Upper lobe of left lung (tissue), 6 donors: ENCODE measurements at regions not wholly inside any gene's neighbourhood (a gene's known extent, or its start where the extent isn't known, plus 50 kb on each side); places are given as distances from the start of the nearest gene placed in this dataset.
A peak's percentile ranks its signal among the peaks of the same experiment; 100 is the strongest.

ENCODE experiments used
- ATAC-seq, 2 donors: fragments of 200-7000 bp; cut with Tn5 transposase; one replicate each; pipeline ENCODE4 v1.9.1; 2022; ENCODE audit warnings: mild to moderate bottlenecking in 2 of 2, moderate library complexity in 2 of 2; ENCODE audit not compliant: low FRiP score in 2 of 2
- DNase-seq, 2 donors: peaks; one replicate each; pipeline ENCODE4 v3.0.0-alpha.2; 2019 to 2020
- H3K27ac ChIP-seq, 4 donors: fragments of 200-600 bp; sonication (generic); one replicate each; pipeline ENCODE4 v1.5.1; 2016 to 2019
- H3K27me3 ChIP-seq, 4 donors: fragments of 200-600 bp; sonication (generic); one replicate each; pipeline ENCODE4 v1.5.1; 2017 to 2019
- H3K36me3 ChIP-seq, 4 donors: fragments of 200-600 bp; sonication (generic); one replicate each; pipeline ENCODE4 v1.5.1; 2016 to 2019
- H3K4me1 ChIP-seq, 4 donors: fragments of 200-600 bp; sonication (generic); one replicate each; pipeline ENCODE4 v1.5.1; 2018 to 2019
- H3K4me3 ChIP-seq, 4 donors: fragments of 200-600 bp; sonication (generic); one replicate each; pipeline ENCODE4 v1.5.1; 2017 to 2019; ENCODE audit warnings: mild to moderate bottlenecking in 2 of 4, moderate library complexity in 1 of 4
- H3K9me3 ChIP-seq, 4 donors: fragments of 200-600 bp; sonication (generic); one replicate each; pipeline ENCODE4 v1.5.1; 2018 to 2019
- EP300 ChIP-seq, 4 donors: sonication (generic); formaldehyde crosslinking; IDR thresholded peaks; one replicate each; pipeline ENCODE4 v1.5.1; 2017; ENCODE audit warnings: antibody characterized with exemption in 4 of 4, control low read depth in 2 of 4
- POLR2A ChIP-seq, 4 donors: fragments of 450-650 bp; IDR thresholded peaks; one replicate each; pipeline ENCODE4 v1.5.1; 2016 to 2017; ENCODE audit warnings: antibody characterized with exemption in 4 of 4, mild to moderate bottlenecking in 2 of 4
- POLR2AphosphoS5 ChIP-seq, 2 donors: sonication (generic); formaldehyde crosslinking; IDR thresholded peaks; one replicate each; pipeline ENCODE4 v1.5.1; 2017; ENCODE audit warnings: antibody characterized with exemption in 2 of 2
- WGBS, 2 donors: methylation state at CpG; one replicate each; pipeline ENCODE4 v1.1.5; 2017 to 2018; 5-methylcytosine and 5-hydroxymethylcytosine counted together
- TF ChIP-seq, protein P1 (sequence below), 6 experiments: fragments of 450-650 bp in 4 of 6; fragments of 200-600 bp in 2 of 6; sonication (generic) in 2 of 6; IDR thresholded peaks; one replicate each; pipeline ENCODE4 v1.5.1; 2016 to 2019; ENCODE audit warnings: antibody characterized with exemption in 6 of 6
- donor health status: DM: no; HTN: no; CAD: no; lungs with moderate emphysema.
- donor health status: DM: no; HTN: yes; CAD: no; lungs with severe emphysema.

- Histone ChIP-seq H3K4me3 (no peak overlapping the region), H3K27ac (no peak overlapping the region), H3K9me3 (peaks cover 0 to 3% (median 0%) of the 10 kb centered on the region in 4 donors), H3K36me3 (no peaks in the 10 kb centered on the region), H3K4me1 (no peaks in the 10 kb centered on the region), H3K27me3 (no peaks in the 10 kb centered on the region)
- no peak for TF ChIP-seq POLR2AphosphoS5 (IDR thresholded peaks at IDR 0.05)
- TF ChIP-seq, protein P1, sequence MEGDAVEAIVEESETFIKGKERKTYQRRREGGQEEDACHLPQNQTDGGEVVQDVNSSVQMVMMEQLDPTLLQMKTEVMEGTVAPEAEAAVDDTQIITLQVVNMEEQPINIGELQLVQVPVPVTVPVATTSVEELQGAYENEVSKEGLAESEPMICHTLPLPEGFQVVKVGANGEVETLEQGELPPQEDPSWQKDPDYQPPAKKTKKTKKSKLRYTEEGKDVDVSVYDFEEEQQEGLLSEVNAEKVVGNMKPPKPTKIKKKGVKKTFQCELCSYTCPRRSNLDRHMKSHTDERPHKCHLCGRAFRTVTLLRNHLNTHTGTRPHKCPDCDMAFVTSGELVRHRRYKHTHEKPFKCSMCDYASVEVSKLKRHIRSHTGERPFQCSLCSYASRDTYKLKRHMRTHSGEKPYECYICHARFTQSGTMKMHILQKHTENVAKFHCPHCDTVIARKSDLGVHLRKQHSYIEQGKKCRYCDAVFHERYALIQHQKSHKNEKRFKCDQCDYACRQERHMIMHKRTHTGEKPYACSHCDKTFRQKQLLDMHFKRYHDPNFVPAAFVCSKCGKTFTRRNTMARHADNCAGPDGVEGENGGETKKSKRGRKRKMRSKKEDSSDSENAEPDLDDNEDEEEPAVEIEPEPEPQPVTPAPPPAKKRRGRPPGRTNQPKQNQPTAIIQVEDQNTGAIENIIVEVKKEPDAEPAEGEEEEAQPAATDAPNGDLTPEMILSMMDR (IDR thresholded peaks at IDR 0.05): no peak
- TF ChIP-seq EP300 (IDR thresholded peaks at IDR 0.05): no peak
- no peak for TF ChIP-seq POLR2A (IDR thresholded peaks at IDR 0.05)
- no peak for ATAC-seq
- DNase-seq: no peak
- WGBS, 2 donors: 66 to 74% methylated on average over 1 of the region's 1 CpG
These were observed 153.5 kb upstream of the ELAVL2 start for GRCh38 chr9:23979491-23979890.

- TF ChIP-seq, protein P1 (IDR thresholded peaks at IDR 0.05): no peak
- TF ChIP-seq EP300 (IDR thresholded peaks at IDR 0.05): no peak
- TF ChIP-seq POLR2AphosphoS5 (IDR thresholded peaks at IDR 0.05): no peak
- no peak for TF ChIP-seq POLR2A (IDR thresholded peaks at IDR 0.05)
- no peaks in the 10 kb centered on the region for H3K4me1 ChIP-seq
- H3K36me3 ChIP-seq: no peaks in the 10 kb centered on the region
- H3K27me3 ChIP-seq: no peaks in the 10 kb centered on the region
- DNase-seq (no peak), ATAC-seq (no peak)
- H3K4me3 ChIP-seq: no peak overlapping the region
- WGBS, 2 donors: 81 to 97% methylated on average over 2 of the region's 2 CpGs
- H3K9me3 ChIP-seq: peaks cover 0 to 6% (median 0%) of the 10 kb centered on the region in 4 donors
- no peak overlapping the region for H3K27ac ChIP-seq
These were observed 136.1 kb upstream of the ELAVL2 start for GRCh38 chr9:23962101-23962500.

DNA sequence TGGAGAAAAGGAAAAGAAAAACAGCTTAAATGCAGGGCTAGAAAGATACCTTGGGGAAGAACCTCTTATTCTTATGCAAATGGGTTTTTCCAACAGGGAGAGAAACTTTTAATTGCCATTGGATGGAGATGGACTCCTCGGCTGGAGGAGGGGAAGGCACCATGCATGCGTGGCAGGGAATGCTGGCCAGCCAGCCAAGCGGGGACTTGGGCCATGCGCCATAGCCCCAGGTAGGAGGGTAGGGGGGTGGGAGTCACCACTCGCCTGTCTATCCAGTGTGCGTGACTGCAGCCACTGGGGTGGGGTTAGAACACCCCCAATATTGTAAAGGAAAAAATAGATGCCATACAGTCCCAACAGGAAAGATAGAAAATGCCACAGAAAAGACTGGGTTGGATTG lies 119.9 kb upstream of the ELAVL2 start:
- Histone ChIP-seq H3K27ac (no peak overlapping the region), H3K27me3 (no peaks in the 10 kb centered on the region), H3K36me3 (no peaks in the 10 kb centered on the region), H3K4me3 (no peak overlapping the region), H3K9me3 (peaks cover 0 to 39% (median 8%) of the 10 kb centered on the region in 4 donors), H3K4me1 (no peaks in the 10 kb centered on the region)
- DNase-seq (peak in 1 of 2 donors; percentile 33), ATAC-seq (no peak)
- 88 to 93% methylated on average over 6 of the region's 6 CpGs for WGBS, 2 donors
- no peak for TF ChIP-seq EP300 (IDR thresholded peaks at IDR 0.05)
- TF ChIP-seq POLR2A (IDR thresholded peaks at IDR 0.05): no peak
- TF ChIP-seq, protein P1 (IDR thresholded peaks at IDR 0.05): no peak
- TF ChIP-seq POLR2AphosphoS5 (IDR thresholded peaks at IDR 0.05): no peak

- H3K9me3 ChIP-seq: peaks cover 0 to 36% (median 8%) of the 10 kb centered on the region in 4 donors
- no peak overlapping the region for H3K27ac ChIP-seq
- WGBS, 2 donors: 68 to 74% methylated on average over 3 of the region's 3 CpGs
- ATAC-seq (no peak), DNase-seq (no peak)
- H3K4me1 ChIP-seq: no peaks in the 10 kb centered on the region
- no peak overlapping the region for H3K4me3 ChIP-seq
- no peaks in the 10 kb centered on the region for H3K36me3 ChIP-seq
- TF ChIP-seq POLR2AphosphoS5 (IDR thresholded peaks at IDR 0.05) (no peak), POLR2A (IDR thresholded peaks at IDR 0.05) (no peak), EP300 (IDR thresholded peaks at IDR 0.05) (no peak)
- TF ChIP-seq, protein P1 (IDR thresholded peaks at IDR 0.05): no peak
- no peaks in the 10 kb centered on the region for H3K27me3 ChIP-seq
These were observed 115.0 kb upstream of the ELAVL2 start for GRCh38 chr9:23941051-23941450.

DNA sequence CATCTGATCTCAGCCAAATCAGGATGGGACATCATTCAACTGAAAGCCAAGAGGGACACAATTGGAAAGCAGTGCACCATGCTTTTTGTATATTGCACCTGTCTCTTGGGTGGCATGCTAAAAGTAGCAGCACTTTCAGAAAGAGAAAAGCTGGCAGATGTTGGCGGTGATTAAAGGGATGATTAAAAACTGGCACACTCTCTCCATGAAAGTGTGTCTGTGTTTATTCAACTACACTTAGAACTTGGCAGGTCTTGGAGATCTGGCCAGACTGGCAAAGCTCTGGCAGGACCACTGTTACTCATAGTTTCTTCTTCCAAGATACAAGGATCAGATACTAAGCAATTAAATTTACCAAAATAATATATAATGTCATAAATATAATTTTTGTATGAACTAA lies 112.9 kb upstream of the ELAVL2 start:
- WGBS, 2 donors: 84 to 91% methylated on average over 1 of the region's 1 CpG
- ATAC-seq: no peak
- no peaks in the 10 kb centered on the region for H3K27me3 ChIP-seq

More for the DNA sequence above, 112.9 kb upstream of the ELAVL2 start:
- Histone ChIP-seq H3K27ac (no peak overlapping the region), H3K9me3 (peaks cover 0 to 19% (median 7%) of the 10 kb centered on the region in 4 donors), H3K36me3 (no peaks in the 10 kb centered on the region), H3K4me1 (no peaks in the 10 kb centered on the region), H3K4me3 (no peak overlapping the region)
- no peak for DNase-seq
- TF ChIP-seq POLR2A (IDR thresholded peaks at IDR 0.05) (no peak), POLR2AphosphoS5 (IDR thresholded peaks at IDR 0.05) (no peak), EP300 (IDR thresholded peaks at IDR 0.05) (no peak)
- TF ChIP-seq, protein P1 (IDR thresholded peaks at IDR 0.05): no peak
